ENCODE measurements at regions not wholly inside any gene's neighbourhood (a gene's known extent, or its start where the extent isn't known, plus 50 kb on each side); places are given as distances from the start of the nearest gene placed in this dataset.
"Not testable (repeated sequence)": the region's sequence is repeated elsewhere in the genome, so short reads cannot be mapped to it uniquely, and the experiment has no call there.

- H3K4me3 ChIP-seq: no peak overlapping the region
- no peak overlapping the region for H3K27ac ChIP-seq
Measured at GRCh38 chr7:106566196-106566595, 94.8 kb downstream of the CCDC71L start.

- Histone ChIP-seq H3K4me3 (no peak overlapping the region), H3K27ac (no peak overlapping the region)
Measured at GRCh38 chr7:106565428-106565827, 95.5 kb downstream of the CCDC71L start.

DNA sequence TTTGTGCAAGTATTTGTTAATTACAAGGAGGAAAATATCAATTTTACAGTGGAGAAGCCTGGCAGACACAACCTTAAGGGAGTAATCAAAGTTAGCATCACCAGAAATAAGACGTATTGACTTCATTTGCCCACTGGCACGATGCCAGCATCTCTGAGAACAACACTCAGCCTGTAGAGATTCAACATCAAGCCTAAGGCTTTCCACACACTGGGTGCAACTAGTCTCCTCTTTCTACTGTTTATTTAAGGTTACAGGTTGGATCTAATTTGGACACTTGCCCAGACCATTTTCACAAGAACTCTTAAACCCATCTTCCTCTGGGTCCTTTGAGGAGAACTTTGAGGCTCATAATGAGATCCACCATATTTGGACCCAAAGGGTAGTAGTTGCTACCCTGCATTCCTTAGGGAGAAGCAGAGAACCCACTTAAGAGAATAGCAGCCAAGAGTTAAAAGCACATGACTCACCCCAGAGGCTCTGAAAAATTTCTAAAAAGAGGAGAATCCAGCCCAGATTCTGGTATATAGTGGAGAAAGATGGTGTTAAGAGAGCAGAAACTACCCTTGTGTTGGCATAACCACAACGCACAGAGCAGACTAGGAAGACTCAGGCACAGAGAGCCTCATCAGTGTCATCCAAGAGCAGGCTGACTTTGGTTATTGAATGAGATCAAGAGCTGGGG, 97.3 kb downstream of the CCDC71L start:
- Histone ChIP-seq H3K4me3 (no peak overlapping the region), H3K27ac (no peak overlapping the region)

- no peak overlapping the region for H3K4me3 ChIP-seq
- H3K27ac ChIP-seq: no peak overlapping the region
Measured at GRCh38 chr7:106562711-106563366, 98.1 kb downstream of the CCDC71L start.

DNA sequence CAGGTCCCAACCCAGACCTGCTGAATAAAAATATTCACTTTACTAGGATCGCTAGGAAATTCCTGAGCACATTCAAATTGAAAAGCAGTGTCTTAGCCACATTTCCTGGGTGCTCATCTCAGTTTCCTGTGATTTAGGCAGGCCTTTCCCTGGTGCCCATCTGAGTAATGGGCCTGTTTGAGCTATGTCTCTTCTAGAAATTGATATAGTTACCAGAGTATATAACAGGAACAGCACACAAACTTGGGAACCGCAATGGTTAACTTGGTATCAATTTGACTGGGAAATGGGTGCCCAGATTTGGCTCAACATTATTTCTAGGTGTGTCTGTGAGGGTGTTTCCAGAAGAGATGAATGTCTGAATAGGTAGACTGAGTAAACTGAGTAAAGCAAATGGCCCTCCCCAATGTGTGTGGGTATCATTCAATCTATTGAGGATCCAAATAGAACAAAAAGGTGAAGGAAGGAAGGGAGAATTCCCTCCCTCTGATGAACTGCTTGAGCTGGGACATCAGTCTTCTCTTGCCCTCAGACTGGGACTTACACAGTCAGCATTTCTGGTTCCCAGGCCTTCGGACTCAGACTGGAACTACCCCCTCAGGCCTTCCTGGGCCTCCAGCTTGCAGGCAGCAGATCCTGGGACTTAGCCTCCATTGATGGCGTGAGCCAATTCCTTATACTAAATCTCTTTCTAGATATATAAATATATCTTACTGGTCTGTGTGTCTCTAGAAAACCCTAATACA, 99.1 kb downstream of the CCDC71L start:
- Histone ChIP-seq H3K4me3 (no peak overlapping the region), H3K27ac (no peak overlapping the region)

GRCh38 chr7:106561151-106561550, 99.8 kb downstream of the CCDC71L start:
- H3K27ac ChIP-seq: no peak overlapping the region
- no peak overlapping the region for H3K4me3 ChIP-seq

- Histone ChIP-seq H3K4me3 (no peak overlapping the region), H3K27ac (no peak overlapping the region)
Measured at GRCh38 chr7:106560482-106560881, 100.5 kb downstream of the CCDC71L start.

DNA sequence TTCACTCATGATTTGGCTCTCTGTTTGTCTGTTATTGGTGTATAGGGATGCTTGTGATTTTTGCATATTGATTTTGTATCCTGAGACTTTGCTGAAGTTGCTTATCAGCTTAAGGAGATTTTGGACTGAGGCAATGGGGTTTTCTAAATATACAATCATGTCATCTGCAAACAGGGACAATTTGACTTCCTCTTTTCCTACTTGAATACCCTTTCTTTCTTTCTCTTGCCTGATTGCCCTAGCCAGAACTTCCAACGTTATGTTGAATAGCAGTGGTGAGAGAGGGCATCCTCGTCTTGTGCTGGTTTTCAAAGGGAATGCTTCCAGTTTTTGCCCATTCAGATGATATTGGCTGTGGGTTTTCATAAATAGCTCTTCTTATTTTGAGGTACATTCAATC, 104.7 kb downstream of the CCDC71L start:
- not testable (repeated sequence) for H3K27ac ChIP-seq, H3K4me3 ChIP-seq

DNA sequence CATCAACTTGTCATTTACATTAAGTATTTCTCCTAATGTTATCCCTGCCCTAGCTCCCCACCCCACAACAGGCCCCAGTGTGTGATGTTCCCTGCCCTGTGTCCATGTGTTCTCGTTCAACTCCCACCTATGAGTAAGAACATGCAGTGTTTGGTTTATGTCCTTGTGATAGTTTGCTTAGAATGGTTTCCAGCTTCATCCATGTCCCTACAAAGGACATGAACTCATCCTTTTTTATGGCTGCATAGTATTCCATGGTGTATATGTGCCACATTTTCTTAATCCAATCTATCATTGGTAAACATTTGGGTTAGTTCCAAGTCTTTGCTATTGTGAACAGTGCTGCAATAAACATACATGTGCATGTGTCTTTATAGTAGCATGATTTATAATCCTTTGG, 106.3 kb downstream of the CCDC71L start:
- H3K4me3 ChIP-seq, H3K27ac ChIP-seq: not testable (repeated sequence)

- peak overlapping the region in 1 of 21 experiments; percentile 48 for H3K27ac ChIP-seq
- H3K4me3 ChIP-seq: no peak overlapping the region
Measured at GRCh38 chr7:106553446-106553836, 107.5 kb downstream of the CCDC71L start.

DNA sequence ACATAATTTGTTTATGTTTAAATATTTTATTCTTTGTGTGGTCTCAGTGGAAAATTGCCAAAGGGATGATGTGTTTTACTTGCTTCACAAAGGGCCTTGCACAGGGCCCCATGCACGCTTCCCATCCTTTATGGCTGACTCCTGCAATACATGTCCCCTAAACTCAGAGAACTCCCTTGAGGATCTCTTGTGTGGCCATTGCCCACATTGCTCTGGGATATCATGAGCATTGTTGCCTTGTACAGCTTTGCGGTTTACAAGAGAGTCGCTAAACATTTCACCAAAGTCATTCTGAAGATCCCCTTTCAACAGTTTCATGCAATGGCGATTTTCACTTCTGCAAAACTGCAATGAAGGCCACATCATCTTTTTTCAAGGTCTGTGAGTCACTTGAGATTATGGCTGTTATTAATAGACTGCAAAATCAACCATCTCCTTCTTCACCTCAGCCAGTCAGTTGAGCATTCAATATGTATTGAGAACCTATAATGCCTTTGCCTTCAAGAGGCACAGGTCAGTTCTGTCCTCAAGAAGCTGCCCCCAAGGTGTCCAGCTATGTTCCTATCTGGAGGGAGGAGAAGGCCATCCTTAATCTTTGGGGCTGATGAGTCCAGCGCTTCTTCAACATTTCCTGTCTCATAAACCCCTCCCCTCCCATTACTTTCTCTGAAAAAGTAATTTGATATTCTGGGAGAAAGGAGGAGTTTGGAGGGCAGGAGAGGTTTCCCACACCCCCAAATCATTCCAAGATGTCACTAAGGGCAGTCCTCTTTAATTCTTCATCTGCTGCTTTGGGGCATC, 108.1 kb downstream of the CCDC71L start:
- Histone ChIP-seq H3K4me3 (no peak overlapping the region), H3K27ac (peak overlapping the region in 2 of 21 experiments; percentile 27 to 48)

DNA sequence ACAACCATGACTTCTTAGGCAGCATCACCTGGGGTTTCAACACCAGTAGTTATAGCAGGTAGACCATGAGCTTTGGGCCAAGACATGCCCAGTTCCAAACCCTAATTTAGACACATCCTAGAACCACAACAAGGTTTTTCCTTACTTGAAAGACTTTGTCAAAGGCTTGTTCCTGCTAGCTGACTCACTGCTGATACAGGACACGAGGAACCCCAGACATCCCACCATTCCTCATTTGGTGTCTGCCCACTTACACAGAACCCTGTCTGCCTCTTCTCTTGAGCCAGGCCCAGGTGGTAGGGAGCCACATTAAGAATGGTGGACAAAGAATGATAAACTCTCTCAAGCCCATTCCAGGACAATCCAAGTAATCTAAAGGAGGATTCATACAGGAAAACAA, 109.0 kb downstream of the CCDC71L start:
- H3K27ac ChIP-seq: peak overlapping the region in 2 of 21 experiments; percentile 5 to 27
- H3K4me3 ChIP-seq: no peak overlapping the region

- Histone ChIP-seq H3K4me3 (no peak overlapping the region), H3K27ac (no peak overlapping the region)
Measured at GRCh38 chr7:106548491-106548890, 112.5 kb downstream of the CCDC71L start.

- no peak overlapping the region for H3K27ac ChIP-seq
- no peak overlapping the region for H3K4me3 ChIP-seq
Measured at GRCh38 chr7:106545275-106545674, 115.7 kb downstream of the CCDC71L start.

GRCh38 chr7:106543221-106543757, 117.7 kb downstream of the CCDC71L start:
- Histone ChIP-seq H3K27ac (peak overlapping the region in 15 of 21 experiments; percentile 9 to 87 (median 60)), H3K4me3 (no peak overlapping the region)

GRCh38 chr7:106542550-106543220, 118.3 kb downstream of the CCDC71L start:
- H3K27ac ChIP-seq: peak overlapping the region in 13 of 21 experiments; percentile 9 to 87 (median 63)

DNA sequence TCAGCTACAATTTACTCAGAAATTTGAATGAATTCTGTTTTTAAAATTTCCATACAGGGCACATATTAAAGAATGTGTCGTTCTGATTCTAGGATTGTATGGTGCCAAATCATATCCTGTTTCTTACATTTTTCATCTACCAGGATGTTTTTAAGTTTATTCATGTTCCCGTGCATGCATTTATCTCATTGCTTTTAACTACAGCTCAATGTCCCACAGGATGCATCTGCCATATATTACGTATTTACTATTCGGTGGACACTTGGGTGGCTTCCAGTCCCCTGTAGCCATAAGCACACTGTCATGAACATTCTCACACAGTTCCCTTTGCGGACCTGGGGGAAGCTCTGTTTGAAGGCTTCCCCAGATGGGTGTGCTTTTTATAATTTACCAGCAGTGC, 122.3 kb downstream of the CCDC71L start:
- Histone ChIP-seq H3K4me3 (no peak overlapping the region), H3K27ac (peak overlapping the region in 1 of 21 experiments; percentile 36)

More at GRCh38 chr7:106542550-106543220, 118.3 kb downstream of the CCDC71L start:
- H3K4me3 ChIP-seq: no peak overlapping the region

DNA sequence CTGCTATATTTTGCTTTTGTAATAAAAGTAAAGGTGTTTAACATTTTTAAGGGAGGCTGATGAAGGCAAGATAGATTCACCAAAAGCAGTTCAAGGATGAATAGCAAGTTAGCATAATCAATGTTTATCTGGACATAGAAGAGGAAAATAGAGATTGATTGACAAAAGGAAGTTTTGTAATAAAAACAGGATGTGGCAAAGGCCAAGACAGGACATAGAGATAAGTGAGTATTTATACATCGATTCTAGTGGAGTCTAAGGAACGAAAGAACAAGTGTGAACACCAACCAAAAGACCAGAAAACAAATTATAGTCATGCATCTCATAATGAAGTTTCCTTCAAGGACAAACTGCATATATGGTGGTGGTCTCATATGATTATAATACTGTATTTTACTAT, 123.8 kb downstream of the CCDC71L start:
- Histone ChIP-seq H3K4me3 (no peak overlapping the region), H3K27ac (no peak overlapping the region)

DNA sequence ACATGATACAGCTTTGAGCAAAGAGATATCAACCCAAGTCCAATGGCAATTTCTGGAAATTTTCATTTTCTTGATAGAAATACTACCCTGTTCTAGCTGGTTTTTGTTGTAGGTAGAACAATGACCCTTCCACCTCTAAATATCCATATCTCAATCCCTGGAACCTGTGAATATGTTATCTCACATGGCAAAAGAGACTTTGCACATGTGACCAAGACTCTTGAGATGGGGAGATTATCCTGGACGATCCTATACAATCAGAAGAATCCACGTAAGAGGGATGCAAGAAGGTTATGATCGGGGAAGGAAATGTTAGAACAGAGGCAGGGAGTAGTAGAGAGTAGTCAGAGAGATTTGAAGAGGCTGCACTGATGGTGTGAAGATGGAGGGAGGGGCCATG, 124.9 kb downstream of the CCDC71L start:
- Histone ChIP-seq H3K27ac (peak overlapping the region in 2 of 21 experiments; percentile 54 to 58), H3K4me3 (no peak overlapping the region)
